Central memory CD4-positive, alpha-beta T cell (primary cell): ENCODE measurements at regions not wholly inside any gene's neighbourhood (a gene's known extent, or its start where the extent isn't known, plus 50 kb on each side); places are given as distances from the start of the nearest gene placed in this dataset.

Experiments
- DNase-seq: peaks from one replicate; pipeline ENCODE4 v3.0.0; 2022

DNA sequence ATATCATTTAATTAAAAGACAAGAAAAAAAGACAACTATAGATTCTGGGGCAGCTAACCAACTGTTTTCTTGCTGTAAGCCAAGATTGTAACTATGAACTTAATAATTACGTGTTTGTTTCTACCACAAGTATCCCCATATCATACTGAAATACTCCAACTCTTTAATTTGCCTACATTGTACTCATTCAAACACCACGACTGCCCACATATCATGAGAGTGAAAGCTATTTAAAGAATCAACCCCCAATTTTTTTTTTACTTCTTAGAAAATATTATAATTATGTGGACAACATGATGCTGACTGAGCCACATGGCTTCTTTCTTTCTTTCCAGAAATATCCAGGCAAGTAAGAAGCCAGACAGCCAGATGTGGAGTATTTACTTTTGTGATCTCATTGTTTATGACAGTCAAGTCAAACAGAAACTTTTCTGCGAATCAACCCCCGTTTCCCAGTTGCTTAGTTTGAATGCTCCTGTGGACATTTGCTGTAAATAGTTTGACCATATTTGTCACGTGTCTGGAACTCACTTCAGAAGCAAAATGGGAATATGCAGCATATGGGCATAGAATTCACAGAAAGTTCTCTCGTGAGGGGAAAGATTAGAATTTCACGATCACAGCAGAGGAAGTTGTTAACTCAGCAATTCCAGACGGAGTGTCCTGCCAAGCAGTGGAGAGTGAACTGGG lies 126.8 kb upstream of the PSMD7 start:
- DNase-seq, result no peak

DNA sequence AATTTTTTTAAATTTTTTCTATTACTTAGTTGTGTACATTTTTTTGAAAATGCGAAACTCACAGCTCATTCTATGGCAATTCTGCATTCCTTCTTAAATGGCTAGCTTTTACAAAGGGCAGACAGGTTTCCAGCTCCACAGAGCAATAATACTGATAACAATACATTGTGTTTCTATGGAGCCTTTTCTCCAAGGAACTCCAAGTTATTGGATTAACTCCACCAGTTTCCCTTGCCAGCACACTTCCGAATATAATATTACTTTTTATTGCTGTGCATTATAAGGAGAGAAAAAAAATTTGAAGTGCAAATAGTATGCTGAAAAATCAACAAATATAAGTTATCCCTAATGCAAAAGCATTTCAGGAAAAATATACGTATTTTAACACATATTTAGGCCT lies 127.5 kb upstream of the PSMD7 start:
- DNase-seq, result no peak

DNA sequence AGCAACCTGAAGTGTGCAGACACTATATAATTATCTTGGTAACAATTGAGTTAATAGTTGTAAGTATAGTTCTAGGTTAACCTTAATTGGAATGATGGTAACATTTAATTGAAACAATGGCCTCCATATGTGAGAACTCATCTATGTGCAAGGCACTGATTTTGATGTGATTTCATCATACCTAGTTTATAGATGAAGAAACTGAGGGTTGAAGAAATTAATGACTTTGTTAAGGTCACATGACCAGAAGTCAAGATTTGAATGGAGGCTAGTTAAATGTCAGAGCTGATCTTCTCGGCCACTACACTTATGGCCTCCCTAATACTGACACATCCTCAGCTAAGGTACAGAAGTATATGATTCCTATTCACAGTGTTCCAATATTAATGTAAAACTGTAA lies 128.2 kb upstream of the PSMD7 start:
- no peak for DNase-seq

DNA sequence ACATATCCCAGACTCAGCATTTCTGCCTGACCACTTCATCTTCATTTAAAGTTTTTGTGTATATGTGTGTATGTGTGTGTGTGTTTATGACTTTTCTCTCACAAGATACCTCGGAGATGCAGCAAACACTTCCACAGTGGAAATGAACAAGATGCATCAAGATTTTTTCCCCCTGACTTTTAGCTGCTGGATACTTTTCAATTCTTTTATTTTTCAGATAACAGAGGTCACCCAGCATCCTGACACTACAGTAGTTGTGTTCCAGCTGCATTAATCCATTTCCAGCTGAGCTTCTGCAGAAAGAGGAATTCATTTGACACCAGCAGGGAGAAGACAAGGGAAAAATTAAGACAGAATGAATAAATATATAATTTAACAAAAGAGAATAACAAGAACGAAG lies 130.2 kb upstream of the PSMD7 start:
- DNase-seq, result no peak

DNA sequence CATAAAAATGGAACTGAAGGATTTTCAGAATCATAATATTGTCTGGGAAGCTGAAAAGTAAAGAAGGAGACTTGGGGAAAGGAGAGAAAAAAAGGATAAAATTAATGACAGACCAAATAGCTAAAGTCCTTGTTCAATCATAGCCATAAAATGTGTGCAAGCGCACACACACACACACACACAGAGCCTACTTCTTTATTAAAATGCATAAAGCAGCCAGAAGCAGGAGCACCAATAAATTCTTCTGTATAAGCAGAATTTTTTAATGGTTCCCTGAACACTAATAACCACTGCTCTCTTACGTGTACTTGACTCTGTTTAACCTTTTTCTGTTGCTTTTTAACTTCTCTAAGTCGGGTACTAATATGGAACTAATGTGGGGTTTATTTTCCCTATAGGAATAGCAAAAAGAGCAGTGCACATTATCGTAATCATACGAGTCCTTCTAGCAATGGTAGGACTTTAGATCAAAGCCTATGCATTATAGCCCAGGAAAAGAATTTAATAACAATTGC lies 131.0 kb upstream of the PSMD7 start:
- no peak for DNase-seq

DNA sequence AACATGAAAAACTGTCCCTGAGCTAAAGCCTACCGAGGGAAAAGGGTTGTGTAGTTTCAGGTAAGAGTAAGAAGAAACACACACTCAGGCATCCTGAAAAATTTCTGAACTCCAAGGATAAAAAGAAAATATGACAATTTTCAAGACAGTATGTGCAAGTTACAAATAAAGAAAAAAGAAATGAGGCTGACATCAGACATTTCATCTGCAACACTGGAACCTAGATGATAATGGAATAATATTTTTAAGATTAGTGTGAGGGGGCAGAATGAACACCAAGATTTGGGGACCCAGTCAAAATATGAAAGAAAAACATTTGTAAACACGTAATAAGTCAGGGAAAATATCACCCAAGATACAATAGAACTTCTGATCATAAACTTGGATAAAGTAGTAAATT lies 135.9 kb upstream of the PSMD7 start:
- DNase-seq, result no peak

DNA sequence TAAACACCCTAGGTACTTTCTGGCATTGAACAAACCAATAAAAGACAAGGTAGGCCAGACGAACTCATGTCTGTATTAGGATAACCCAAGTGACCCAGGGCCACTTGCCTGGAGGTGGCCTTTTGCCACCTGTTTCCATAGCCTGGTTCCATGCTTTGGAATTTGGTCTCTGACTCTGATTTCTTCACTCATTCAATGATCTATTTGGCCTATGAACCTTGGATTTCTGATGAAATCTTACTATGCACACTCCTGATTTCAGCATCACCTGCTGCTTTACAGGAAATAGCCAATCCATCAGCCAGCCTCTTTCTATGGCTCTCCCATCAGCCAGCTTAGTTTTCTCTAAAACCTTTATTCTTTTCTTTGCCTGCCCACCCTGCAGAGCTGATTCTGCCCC lies 142.8 kb upstream of the PSMD7 start:
- no peak for DNase-seq

DNA sequence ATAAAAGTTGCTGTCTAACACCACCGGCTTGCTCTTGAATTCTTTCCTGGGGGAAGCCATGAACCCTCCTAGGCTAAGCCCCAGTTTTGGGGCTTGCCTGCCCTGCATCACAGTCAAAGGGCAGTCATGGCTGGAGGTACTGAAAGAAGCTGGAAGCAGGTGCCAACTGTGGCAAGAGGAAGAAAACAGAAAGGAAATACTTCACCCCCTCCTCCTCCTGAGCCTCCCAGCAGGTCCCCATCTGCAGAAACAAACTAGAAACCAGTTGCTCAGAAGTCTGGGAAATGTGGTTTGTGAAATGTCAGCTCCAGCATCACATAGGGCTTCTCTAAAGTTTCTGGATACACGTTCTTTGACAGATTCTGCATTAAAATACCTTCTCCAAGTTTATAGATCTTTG lies 150.0 kb upstream of the PSMD7 start:
- DNase-seq, result no peak

DNA sequence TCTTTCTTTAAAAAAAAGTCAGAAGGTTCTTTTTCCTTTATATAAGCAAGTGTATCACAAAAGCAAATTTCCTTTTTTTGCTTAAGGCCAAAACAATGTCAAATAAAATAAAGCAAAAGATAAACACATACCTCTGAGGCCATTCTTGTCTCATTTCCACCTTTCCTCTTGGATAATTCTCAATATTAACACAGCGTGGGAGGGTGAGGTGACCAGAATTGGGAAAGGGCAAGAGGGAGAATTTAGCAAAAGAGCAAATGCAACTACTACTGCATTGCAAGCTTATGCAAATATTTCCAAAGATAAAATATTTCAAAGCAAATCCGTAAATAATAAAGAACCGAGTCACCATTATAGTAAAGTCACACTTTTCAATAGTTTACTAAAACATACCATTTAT lies 153.4 kb upstream of the PSMD7 start:
- DNase-seq, result no peak

DNA sequence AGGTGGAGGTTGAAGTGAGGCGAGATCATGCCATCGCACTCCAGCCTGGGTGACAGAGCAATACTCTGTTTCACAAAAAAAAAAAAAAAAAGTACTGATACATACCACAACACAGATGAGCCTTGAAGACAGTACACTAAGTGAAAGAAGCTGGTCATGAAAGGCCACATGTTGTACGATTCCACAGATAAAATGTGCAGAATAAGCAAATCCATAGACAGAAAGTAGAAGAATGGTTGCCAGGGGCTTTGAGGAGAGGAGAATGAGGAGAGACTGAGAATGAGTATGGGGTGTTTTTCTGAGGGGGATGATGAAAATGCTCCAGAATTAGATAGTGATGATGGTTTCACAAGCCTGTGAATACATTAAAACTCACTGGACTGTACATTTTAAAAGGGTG lies 155.6 kb upstream of the PSMD7 start:
- no peak for DNase-seq

DNA sequence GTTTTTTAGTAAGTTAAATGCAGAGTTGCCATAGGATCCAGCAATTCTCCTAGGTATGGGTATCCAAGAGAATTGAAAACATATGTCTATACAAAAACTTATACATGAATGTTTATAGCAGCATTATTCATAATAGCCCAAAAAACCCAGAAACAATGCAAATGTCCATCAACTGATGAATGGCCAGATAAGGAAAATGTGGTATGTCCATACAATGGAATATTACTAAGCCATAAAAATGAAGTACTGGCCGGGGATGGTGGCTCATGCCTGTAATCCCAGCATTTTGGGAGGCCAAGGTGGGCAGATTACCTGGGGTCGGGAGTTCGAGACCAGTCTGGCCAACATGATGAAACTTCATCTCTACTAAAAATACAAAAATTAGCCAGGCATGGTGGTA lies 156.1 kb upstream of the PSMD7 start:
- DNase-seq, result no peak

DNA sequence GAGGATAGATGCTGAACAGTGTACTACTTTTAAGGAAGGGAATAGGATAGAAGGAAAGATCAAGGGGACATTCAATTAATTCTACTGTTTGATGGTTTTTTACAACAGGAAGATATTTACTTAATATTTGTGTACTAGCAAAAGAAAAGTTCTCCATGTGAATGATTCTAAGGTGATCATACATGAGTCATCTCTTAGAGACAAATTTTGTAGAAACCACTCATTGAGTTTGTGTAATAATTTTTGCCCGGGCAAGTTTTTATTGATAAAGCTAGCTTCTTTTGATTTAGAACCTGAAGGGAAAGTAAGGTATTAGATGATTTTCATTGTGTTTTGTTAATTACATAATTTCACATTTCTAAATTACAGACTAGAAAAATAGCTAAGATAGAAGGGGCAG lies 172.8 kb upstream of the PSMD7 start:
- DNase-seq, result no peak

DNA sequence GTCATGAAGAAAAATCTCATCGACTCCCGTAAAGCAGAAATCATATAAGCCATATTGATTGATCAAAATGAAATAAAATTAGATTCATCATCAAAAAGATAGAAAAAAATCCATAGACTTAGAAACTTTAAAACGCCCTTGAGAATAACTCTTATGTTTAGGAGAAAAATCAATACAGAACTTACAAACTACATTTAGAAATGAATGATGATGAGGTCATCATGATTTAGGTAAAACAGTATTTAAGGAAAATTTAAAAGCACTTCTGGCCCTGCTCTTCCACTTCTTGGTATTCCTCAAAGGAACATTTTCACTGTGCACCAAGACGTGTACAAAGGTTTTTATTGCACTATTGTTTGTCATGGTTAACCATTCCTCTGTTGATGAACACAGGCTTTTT lies 173.4 kb upstream of the PSMD7 start:
- no peak for DNase-seq

DNA sequence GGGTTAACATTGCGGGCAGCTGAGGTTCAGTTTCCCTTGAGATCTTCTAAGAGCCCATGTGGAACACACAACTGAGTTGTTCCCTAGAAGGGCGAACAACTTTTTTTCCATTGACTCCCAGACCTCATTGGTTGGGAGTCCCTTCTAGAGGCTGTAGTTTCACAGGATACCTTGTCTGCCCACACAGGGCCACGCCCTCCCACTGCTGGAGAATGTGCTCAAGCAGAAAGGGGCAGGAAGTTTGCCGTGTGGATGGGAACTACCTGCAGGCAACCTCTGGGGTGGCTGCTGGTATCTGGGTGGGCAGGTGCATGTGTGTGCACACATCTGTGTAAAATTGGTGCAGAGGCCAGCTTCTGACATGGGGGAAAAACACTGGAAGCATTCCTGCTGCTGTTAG lies 178.8 kb upstream of the PSMD7 start:
- no peak for DNase-seq

DNA sequence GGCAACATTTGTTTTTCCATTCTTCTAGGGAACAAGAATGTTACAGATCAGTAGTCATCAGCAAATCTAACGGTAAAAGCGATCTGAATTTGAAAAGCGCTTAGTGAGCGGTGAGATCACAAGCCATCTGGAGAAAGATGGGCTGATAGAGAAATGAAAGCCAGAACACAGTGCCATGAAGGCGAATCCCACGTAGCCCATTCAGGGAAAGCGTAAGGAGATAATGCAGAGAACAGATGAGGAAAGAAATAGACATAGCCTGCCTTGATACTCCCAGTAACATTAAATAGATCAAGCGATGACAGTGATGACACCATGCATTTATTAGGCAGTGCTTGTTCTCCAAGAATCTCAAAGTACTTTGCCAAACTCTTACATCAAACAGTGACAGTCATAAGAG lies 183.1 kb upstream of the PSMD7 start:
- DNase-seq, result no peak

DNA sequence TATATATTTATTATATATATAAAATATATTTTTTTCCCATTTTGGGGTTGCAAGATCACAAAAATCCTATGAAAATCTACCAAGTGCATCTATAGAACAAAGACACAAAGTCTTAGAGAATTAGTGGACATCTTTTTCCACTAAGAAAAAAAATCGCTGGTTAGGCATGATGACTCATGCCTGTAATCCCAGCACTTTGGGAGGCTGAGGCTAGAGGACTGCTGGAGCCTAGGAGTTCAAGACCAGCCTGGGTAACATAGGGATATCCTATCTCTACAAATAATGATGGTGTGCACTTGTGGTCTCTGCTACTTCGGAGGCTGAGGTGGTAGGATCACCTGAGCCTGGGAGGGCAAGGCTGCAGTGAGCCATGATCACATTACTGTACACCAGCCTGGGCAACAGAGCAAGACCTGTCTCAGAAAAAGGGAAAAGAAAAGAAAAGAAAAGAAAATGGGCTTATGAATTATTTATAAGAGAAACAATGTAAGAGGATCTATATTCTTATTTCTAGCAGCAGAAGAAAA lies 185.1 kb upstream of the PSMD7 start:
- no peak for DNase-seq

DNA sequence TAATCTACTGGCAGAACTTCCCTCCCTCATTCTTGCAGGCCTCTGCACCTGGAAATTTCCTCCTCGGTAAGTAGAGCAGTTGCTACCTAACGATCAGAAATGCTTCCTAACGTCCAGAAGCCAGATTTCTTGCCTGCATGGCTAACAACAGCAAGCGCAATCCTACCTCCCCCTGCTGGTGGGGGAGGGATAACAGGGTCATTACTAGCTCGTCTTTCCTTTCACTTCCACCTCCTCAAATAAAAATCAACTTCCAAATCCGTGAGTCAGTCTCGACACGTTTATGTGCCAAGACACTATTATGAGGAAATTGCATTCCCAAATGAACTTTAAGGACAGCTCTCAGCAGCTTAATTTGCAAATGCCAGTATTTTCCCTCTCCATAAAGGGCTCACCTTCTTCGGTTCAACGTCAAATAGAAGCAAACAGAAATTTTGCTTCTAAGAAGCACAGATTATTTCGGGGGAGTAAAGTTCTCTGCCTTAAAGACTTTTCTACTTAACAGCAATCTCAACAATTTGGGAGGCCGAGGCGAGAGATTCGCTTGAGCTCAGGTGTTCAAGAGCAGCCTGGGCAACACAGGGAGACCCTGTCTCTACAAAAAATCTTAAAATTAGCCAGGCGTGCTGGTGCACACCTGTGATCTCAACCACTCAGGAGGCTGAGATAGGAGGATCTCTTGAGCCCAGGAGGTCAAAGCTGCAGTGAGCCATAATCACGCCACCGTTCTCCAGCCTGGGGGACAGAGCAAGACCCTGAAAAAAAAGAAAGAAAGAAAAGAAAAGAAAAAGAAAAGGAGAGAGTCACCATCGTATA lies 188.6 kb upstream of the PSMD7 start:
- DNase-seq, result no peak

DNA sequence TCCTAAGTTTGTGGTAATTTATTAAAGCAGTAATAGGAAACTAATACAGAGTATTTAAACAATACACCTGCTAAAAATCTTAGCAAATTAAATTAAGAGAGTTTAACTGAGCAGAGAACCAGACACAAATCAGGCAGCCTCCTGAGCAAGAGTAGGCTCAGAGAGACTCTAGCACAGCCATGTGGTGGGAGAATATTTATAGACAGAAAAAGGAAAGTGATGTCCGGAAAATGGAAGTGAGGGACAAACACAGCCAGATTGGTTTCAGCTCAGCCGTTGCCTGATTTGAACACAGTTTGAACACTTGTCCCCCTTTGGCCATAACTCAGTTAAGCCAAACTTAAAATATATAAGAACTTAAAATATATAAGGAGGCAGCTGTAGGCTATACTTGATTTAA lies 192.6 kb upstream of the PSMD7 start:
- no peak for DNase-seq

DNA sequence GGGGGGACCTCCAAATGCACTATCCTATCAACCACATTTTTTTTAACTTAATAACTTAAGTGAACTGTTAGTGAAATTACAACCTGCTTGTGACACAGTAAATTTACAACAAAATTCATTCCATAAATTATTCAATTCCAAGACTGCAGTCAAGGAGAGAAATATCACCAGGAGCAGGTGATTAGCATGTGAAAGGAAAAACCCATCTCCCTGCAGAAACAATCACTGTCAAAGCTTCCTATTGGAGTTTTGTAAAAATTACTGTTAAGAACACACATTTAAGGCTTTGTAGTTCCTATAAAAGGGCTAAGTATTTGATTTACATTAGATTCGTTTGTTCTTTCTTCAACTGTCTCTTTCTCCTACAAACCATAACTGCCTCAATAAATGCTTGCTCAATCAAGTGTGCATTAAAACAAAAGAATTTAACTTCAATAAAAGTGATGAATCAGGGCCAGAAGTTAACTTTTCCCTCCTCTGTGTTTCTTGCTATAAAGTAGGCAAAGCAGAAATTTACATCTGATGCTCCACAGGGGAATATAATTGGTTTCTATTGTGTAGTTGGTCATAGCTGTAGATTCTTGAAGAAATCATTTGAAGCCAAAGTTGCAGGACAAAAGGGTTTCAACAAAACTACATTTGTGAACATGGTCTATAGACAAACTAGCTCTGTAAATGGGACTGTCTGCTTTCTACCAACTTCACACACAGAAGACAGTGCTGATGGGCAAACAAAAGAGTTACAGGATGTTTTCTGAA lies 195.1 kb upstream of the PSMD7 start:
- no peak for DNase-seq

DNA sequence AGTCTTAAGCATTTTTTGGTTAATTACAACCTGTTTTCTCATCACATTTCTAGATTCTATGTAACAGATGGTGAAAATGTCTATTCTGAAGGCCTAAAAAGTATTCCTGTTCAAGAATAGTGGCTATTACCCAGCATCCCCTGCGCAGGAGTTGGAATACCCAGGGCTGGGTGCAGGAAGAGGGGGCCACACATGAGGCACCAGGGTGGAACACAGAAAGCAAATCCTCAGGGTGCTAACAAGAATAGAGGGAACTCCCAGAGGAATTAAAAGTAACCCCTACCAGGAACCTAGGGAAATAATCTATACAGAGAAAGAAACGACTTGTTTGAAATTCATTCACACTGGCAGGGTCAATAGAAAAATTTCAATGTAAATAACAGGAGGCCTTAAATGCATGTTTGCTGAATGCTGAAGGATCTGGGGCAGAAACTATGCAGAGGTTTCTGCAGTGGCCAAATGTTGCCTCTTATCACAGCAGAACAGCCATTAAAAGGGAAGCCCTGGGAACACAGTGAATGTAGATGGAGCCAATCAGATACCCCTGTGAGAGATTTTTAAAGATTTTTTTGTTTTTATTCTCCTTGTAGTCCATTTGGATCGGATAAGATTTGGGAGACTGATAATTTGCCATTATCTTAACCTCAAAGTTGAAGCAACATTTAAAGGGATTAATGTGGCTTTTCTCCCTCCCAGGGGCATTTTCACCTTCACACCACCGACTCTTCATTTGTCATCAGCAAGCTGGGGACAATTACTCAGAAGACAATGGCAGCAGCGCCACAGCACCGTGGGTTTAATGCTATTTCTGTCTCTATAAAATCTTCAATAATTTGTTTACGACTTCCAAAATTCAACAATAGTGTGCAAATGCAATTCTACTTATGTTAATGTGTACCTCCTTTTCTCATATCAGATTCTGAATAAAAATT lies 196.0 kb upstream of the PSMD7 start:
- DNase-seq, result no peak

DNA sequence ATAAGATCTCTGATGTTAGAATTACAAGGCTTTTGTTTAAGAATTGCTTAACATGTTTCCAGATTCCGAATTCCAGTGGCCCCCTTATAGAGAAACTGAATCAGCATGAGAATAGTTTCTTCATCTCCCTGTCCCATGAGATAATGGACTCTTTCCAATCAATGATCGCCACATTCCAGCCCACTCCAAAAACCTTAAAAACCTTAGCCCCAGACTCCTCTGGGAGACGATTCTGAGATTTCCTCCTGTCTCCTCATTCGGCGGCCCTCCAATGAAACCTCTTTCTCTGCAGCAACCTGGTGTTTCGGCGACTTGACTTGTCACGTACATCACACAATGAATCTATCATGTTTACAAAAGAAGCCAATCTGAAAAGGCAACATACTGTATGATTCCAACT lies 197.1 kb upstream of the PSMD7 start:
- no peak for DNase-seq

DNA sequence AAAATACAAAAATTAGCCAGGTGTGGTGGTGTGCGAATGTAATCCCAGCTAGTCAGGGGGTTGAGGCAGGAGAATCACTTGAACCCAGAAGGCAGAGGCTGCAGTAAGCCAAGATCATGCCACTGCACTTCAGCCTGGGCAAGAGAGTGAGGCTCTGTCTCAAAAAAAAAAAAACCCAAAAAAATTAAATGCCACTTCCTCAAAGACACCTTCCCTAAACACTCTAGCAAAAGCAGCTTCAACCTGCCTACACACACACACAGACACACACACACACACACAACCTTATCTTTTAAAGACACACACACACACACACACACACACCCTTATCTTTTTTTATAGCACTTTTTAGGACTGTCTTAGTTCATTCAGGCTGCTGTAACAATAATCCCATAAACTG lies 201.7 kb upstream of the PSMD7 start:
- DNase-seq, result no peak
